Heart right ventricle (tissue), 16 donors: ENCODE measurements at regions not wholly inside any gene's neighbourhood (a gene's known extent, or its start where the extent isn't known, plus 50 kb on each side); places are given as distances from the start of the nearest gene placed in this dataset.
"Not testable (repeated sequence)": the region's sequence is repeated elsewhere in the genome, so short reads cannot be mapped to it uniquely, and the experiment has no call there.

Experiments
- ATAC-seq, 8 donors: fragments of 200-7000 bp; cut with Tn5 transposase; one replicate each; pipeline ENCODE4 v1.9.1; 2020; ENCODE audit warnings: mild to moderate bottlenecking in 8 of 8, moderate library complexity in 8 of 8, moderate number of reproducible peaks in 1 of 8
- DNase-seq, 2 donors: peaks; one replicate each; pipeline ENCODE4 v3.0.0-alpha.2; 2020
- H3K27ac ChIP-seq, 10 donors: fragments of 200-600 bp; sonication (generic) in 2 of 10; one replicate each; pipeline versions ENCODE4 v1.5.0 to v1.8.0; 2020 to 2022; ENCODE audit warnings: mild to moderate bottlenecking in 3 of 10
- H3K27me3 ChIP-seq, 7 donors: fragments of 200-600 bp; one replicate each; pipeline ENCODE4 v1.8.0; 2021 to 2022; ENCODE audit warnings: mild to moderate bottlenecking in 2 of 7
- H3K36me3 ChIP-seq, 9 donors: fragments of 200-600 bp; sonication (generic) in 1 of 9; one replicate each; pipeline versions ENCODE4 v1.5.0 to v1.8.0; 2020 to 2022; ENCODE audit warnings: mild to moderate bottlenecking in 2 of 9
- H3K4me1 ChIP-seq, 9 donors: fragments of 200-600 bp; sonication (generic) in 1 of 9; one replicate each; pipeline versions ENCODE4 v1.5.0 to v1.8.0; 2020 to 2022; ENCODE audit warnings: mild to moderate bottlenecking in 4 of 9
- H3K4me3 ChIP-seq, 10 donors: fragments of 200-600 bp; sonication (generic) in 2 of 10; one replicate each; pipeline versions ENCODE4 v1.5.0 to v1.8.0; 2020 to 2022; ENCODE audit warnings: mild to moderate bottlenecking in 7 of 10, moderate library complexity in 2 of 10
- H3K9me3 ChIP-seq, 11 donors: fragments of 200-600 bp in 10 of 11; sonication (generic) in 2 of 11; one replicate each; pipeline versions ENCODE4 v1.5.0 to v1.8.0; 2013 to 2022; ENCODE audit warnings: mild to moderate bottlenecking in 2 of 11, control low read depth in 1 of 11, moderate library complexity in 1 of 11
- WGBS, 2 donors: extraction: QIAGEN DNeasy Blood & Tissue Kit; methylation state at CpG; one replicate each; pipeline ENCODE4 v1.1.7; 2013; ENCODE audit warnings: inconsistent platforms in 1 of 2; 5-methylcytosine and 5-hydroxymethylcytosine counted together
- intact Hi-C, 10 donors: fragments of 100-400 bp; cut with DNase I; formaldehyde crosslinking; loops; one replicate each; pipeline versions ENCODE4 v1.11.1 to v1.14.2; 2022
- TF ChIP-seq, protein P1 (sequence below), 9 donors: fragments of 200-600 bp; sonication (generic) in 2 of 9; IDR thresholded peaks; one replicate each; pipeline versions ENCODE4 v1.5.0 to v1.8.0; 2021 to 2022; ENCODE audit warnings: antibody characterized with exemption in 9 of 9, mild to moderate bottlenecking in 5 of 9, moderate library complexity in 1 of 9
- donor health status: Arrhythmogenic right ventricular cardiomyopathy.
- donor health status: ischemic (EF 13 %, LVEDD 7.1; RV severe dilation, severe dysfunction).
- donor health status: healthy with polysubstance abuse.
- donor health status: DM: no; HTN: yes; CAD: no.
- donor health status: DM: no; HTN: no; CAD: no.
- donor health status: ischemic (EF 25% LVEDD 6.9; RV normal size, moderate dysfunction).
- donor health status: ischemic (EF 25% LVEDD 5.7; RV mildly dilated, moderate dysfunction).
- donor health status: healthy.
- donor health status: DM: yes; HTN: yes; CAD: no.
- donor health status: Ischemic cardiomyopathy.
- donor health status: ischemic (EF 35%, LVEDD 5.7; RV mildly dilated, moderate dysfunction).
- donor health status: nonischemic (EF 11% LVEDD 7.7; RV severe dilation, severe dysfunction).
- donor health status: DM: yes; HTN: yes; CAD: no.
- donor health status: PGD.
- donor health status: ischemic (EF 29% LVEDD 5.4; RV normal size, mild dysfunction).
- donor health status: nonischemic (EF 23%, LVEDD 6.1; RV moderate dilation, normal function).

DNA sequence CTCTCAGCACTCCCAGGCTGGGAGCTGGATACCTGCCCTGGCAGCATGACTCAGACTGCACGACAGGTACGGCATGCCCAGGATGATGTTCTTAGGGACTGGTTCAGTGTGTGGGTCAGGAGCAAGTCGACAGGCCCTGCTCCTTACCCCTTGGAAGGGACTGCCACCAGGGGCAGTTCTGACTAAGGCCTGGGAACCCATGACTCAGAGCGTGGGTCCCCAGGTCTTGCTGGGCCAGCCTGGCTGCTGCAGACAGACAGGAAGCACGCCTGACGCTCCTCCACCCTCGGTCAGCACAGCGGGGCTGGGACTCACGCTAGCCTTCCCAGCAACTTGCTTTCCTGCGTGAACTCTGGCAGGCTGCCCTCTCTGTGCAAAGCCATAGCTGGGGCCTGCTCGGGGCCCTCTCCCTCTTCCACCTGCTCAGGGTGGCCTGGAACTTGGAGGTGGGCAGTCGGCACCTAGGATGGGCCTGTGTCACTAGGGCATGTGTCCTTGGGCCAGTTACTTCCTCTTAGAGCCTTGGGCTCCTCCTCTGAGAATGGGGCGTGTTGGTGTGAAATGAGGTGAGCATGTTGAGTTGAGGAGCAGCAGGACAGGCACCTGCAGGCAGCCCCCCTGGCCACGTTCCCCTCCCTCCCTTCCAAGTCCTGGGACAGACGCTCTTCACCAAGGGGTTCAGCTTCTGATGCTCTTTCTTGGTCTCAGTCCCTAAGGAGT is 127.0 kb upstream of the AKAP13 start:
- H3K27me3 ChIP-seq, H3K4me3 ChIP-seq, intact Hi-C loops, H3K9me3 ChIP-seq, H3K36me3 ChIP-seq, H3K27ac ChIP-seq, DNase-seq: not testable (repeated sequence)
- H3K4me1 ChIP-seq: peaks cover 3 to 22% (median 11%) of the 10 kb centered on the region in 9 donors
- peak in 1 of 8 donors; percentile 20 for ATAC-seq
- WGBS, 2 donors: 64 to 66% methylated on average over 13 to 14 of the region's 15 CpGs

DNA sequence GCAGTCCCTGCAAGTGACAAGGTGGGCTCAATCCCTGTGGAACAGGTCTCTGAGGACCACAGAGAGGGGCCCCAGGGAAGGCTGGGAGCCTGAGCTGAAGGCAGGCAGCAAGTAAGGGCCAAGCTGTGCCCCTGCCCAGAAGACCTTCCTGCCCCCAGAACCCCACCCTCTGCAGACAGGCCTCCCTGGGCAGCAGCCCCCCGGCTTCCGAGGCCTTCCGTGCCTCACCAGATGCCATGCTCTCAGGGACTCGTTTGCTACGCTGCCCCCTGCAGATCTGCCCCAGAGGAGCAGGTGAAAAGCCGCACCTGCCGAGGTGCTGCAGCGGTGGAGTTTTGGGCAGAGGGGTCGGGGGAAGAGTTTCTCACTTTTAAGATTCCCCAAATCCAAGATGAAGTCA is 125.4 kb upstream of the AKAP13 start:
- H3K9me3 ChIP-seq, H3K4me3 ChIP-seq, DNase-seq, H3K27ac ChIP-seq, intact Hi-C loops, ATAC-seq, H3K27me3 ChIP-seq, H3K36me3 ChIP-seq: not testable (repeated sequence)
- 88 to 91% methylated on average over 9 of the region's 9 CpGs for WGBS, 2 donors
- H3K4me1 ChIP-seq: peaks cover 3 to 22% (median 11%) of the 10 kb centered on the region in 9 donors

DNA sequence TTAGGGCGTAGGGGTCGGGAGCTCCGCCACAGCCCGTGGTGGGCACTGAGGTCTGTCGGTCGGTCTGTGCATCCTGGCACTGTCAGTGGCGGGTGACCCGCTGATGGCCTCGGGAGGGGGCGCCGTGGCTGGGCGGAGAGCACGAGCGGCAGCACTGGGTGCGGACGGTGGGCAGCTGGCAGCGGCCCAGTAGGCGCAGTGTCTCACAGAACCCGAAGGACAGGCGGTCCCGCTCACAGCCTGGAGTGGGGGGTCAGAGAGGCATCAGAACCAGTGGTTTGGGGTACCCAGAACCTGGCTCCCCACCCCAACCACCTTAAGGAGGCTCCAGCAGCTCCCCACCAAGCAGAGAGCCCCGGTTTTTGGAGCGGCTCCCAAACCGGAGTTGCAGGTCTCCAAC is 124.9 kb upstream of the AKAP13 start:
- peaks cover 3 to 22% (median 11%) of the 10 kb centered on the region in 9 donors for H3K4me1 ChIP-seq
- 85% methylated on average over 24 of the region's 24 CpGs for WGBS, 2 donors
- DNase-seq: peak in 1 of 2 donors; percentile 25
- peak overlapping the region in 4 of 10 donors; percentile 43 to 70 (median 56) for H3K27ac ChIP-seq
- intact Hi-C loops, H3K36me3 ChIP-seq, H3K4me3 ChIP-seq, H3K27me3 ChIP-seq, H3K9me3 ChIP-seq: not testable (repeated sequence)
- peak in 1 of 8 donors; percentile 12 for ATAC-seq

DNA sequence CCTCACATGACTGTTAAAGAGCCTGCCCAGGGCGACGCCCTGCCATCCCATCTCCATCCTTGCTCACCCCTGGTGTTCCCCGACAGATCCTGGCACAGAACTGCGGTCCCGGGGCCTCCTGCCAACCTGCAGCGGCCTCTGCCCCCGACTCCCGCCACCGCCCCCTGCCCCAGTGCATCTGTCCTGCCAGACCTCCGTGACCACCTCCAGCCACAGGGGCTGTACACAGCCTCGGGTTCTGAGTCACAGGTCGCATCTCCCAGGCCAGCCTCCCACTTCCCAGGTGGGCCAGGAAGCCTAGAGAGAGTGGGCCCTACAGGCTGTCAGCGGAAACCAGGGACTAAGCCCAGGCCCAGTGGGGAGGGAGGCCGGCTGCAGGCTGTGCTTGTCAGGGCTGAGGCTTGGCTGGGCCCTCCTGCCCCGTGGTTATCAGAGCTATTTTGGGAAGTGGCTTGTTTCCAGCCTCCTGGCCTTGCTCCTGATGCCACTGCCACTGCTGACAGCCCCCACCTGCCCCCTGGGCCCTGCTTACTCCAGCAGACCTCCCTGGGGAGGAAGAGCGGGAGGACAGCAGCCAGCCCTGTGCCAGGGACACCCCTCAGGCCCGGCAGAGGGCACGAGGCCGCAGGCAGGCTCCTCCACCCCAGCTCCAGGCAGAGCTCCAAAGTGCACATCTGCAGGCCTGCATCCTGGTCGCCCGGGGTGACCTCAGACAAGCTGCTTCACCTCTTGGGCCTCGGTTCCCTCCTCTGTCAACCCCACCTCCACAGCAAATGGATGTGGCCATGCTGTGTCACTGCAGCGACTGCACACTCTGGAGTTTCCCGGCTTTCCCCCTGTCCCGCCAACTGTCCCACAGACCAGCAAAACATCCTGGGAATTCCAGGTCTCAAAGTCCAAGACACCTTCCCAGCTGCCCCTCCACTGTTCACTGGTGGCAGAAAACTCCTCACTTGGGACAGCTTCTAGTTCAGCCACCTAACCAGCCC is 124.1 kb upstream of the AKAP13 start:
- H3K36me3 ChIP-seq, H3K9me3 ChIP-seq, intact Hi-C loops, H3K27me3 ChIP-seq, H3K4me3 ChIP-seq: not testable (repeated sequence)
- peak; percentile 85 to 95 (median 90) for ATAC-seq
- peak; percentile 71 to 79 for DNase-seq
- TF ChIP-seq, protein P1, sequence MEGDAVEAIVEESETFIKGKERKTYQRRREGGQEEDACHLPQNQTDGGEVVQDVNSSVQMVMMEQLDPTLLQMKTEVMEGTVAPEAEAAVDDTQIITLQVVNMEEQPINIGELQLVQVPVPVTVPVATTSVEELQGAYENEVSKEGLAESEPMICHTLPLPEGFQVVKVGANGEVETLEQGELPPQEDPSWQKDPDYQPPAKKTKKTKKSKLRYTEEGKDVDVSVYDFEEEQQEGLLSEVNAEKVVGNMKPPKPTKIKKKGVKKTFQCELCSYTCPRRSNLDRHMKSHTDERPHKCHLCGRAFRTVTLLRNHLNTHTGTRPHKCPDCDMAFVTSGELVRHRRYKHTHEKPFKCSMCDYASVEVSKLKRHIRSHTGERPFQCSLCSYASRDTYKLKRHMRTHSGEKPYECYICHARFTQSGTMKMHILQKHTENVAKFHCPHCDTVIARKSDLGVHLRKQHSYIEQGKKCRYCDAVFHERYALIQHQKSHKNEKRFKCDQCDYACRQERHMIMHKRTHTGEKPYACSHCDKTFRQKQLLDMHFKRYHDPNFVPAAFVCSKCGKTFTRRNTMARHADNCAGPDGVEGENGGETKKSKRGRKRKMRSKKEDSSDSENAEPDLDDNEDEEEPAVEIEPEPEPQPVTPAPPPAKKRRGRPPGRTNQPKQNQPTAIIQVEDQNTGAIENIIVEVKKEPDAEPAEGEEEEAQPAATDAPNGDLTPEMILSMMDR (IDR thresholded peaks at IDR 0.05): peak in 1 of 9 donors; percentile 2
- H3K27ac ChIP-seq: peak overlapping the region in 7 of 10 donors; percentile 30 to 72 (median 63)
- 23 to 33% methylated on average over 20 to 25 of the region's 25 CpGs for WGBS, 2 donors
- peaks cover 3 to 22% (median 11%) of the 10 kb centered on the region in 9 donors for H3K4me1 ChIP-seq

DNA sequence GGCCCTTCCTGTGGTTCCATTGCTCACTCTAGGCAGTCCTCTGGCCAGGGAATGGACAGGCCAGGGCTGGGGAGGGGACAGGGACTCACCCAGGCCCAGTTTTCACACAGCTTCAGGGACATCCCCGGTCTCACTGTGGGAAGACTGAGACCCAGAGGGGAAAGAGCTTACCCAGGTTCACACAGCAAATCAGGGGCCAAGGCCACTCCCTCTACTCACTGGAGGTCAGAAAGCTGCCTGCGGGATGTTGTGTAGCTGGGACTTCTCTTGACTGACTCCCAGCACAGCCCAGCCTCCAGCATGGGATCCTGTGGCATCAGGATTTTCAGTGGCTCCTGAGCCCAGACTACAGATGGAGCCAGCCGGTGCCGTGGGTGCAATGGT is 122.3 kb upstream of the AKAP13 start:
- H3K4me3 ChIP-seq, ATAC-seq, H3K27ac ChIP-seq, H3K36me3 ChIP-seq, H3K27me3 ChIP-seq, DNase-seq, intact Hi-C loops, H3K9me3 ChIP-seq: not testable (repeated sequence)
- peaks cover 3 to 22% (median 11%) of the 10 kb centered on the region in 9 donors for H3K4me1 ChIP-seq
- WGBS, 2 donors: 64 to 82% methylated on average over 2 to 4 of the region's 4 CpGs

DNA sequence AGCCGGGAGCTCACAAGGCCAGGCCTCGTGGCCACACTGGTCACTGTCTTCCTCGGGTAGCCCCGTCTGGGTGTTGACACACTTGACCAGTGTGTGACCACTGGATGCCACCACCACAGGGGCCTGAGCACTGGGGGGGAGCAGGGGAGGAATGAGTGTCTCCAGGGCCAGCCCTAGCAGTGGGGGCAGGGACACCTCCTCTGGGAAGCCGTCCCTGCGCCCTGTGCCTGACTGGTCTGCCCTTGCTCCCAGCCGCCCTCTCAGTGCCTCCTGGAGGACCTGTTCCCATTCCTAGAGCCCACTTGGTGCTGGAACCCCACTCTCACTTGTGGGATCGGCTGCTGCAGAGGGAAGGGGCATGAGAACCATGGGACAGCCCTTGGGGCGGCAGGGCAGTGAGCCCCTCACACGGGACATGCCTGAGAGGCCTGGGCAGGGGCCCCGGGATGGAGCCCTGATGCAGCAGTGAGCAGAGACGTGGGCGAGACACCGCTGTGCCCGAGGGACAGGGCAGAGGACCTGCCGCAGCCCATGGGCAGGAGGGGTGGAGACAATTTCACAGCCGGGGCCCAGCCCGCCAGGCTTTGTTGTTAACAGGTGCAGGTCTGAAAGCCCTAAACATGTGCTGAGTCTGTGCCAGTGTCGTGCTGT is 121.7 kb upstream of the AKAP13 start:
- 97 to 98% methylated on average over 10 to 11 of the region's 19 CpGs for WGBS, 2 donors
- H3K27ac ChIP-seq, H3K27me3 ChIP-seq, H3K36me3 ChIP-seq, DNase-seq, H3K9me3 ChIP-seq, H3K4me3 ChIP-seq, ATAC-seq, intact Hi-C loops: not testable (repeated sequence)
- H3K4me1 ChIP-seq: peaks cover 3 to 22% (median 11%) of the 10 kb centered on the region in 9 donors
